Right hindlimb (tissue), 1 donor: ENCODE measurements at regions not wholly inside any gene's neighbourhood (a gene's known extent, or its start where the extent isn't known, plus 50 kb on each side); places are given as distances from the start of the nearest gene placed in this dataset.
A peak's percentile ranks its signal among the peaks of the same experiment; 100 is the strongest.
"Not testable (repeated sequence)": the region's sequence is repeated elsewhere in the genome, so short reads cannot be mapped to it uniquely, and the experiment has no call there.

Source experiments
- DNase-seq: peaks from one replicate; pipeline ENCODE4 v3.0.0-alpha.2; 2018

- DNase-seq: no peak
These were observed 195.7 kb upstream of the IGFBP7 start for GRCh38 chr4:57305836-57306235.

GRCh38 chr4:57303012-57303751, 193.0 kb upstream of the IGFBP7 start:
- no peak for DNase-seq

- DNase-seq: not testable (repeated sequence)
These were observed 190.1 kb upstream of the IGFBP7 start for GRCh38 chr4:57300300-57300699.

GRCh38 chr4:57291911-57292310, 181.7 kb upstream of the IGFBP7 start:
- DNase-seq: no peak

GRCh38 chr4:57287687-57288604, 177.8 kb upstream of the IGFBP7 start:
- no peak for DNase-seq

- no peak for DNase-seq
These were observed 172.7 kb upstream of the IGFBP7 start for GRCh38 chr4:57282933-57283310.

- DNase-seq: no peak
These were observed 170.3 kb upstream of the IGFBP7 start for GRCh38 chr4:57280481-57280880.

GRCh38 chr4:57278780-57279179, 168.6 kb upstream of the IGFBP7 start:
- DNase-seq: no peak

- no peak for DNase-seq
These were observed 163.9 kb upstream of the IGFBP7 start for GRCh38 chr4:57274082-57274481.

GRCh38 chr4:57270346-57270745, 160.2 kb upstream of the IGFBP7 start:
- peak; percentile 62 for DNase-seq

GRCh38 chr4:57265831-57266582, 155.8 kb upstream of the IGFBP7 start:
- DNase-seq: no peak

- DNase-seq: no peak
These were observed 144.6 kb upstream of the IGFBP7 start for GRCh38 chr4:57254754-57255153.

GRCh38 chr4:57249083-57249482, 138.9 kb upstream of the IGFBP7 start:
- DNase-seq: no peak

- DNase-seq: no peak
These were observed 132.9 kb upstream of the IGFBP7 start for GRCh38 chr4:57243076-57243475.

GRCh38 chr4:57234252-57234775, 124.1 kb upstream of the IGFBP7 start:
- DNase-seq: no peak

GRCh38 chr4:57233386-57233785, 123.2 kb upstream of the IGFBP7 start:
- DNase-seq: no peak

- no peak for DNase-seq
These were observed 121.6 kb upstream of the IGFBP7 start for GRCh38 chr4:57231781-57232180.

- DNase-seq: no peak
These were observed 110.5 kb upstream of the IGFBP7 start for GRCh38 chr4:57220734-57221133.

GRCh38 chr4:57220172-57220571, 110.0 kb upstream of the IGFBP7 start:
- DNase-seq: no peak

- no peak for DNase-seq
These were observed 109.2 kb upstream of the IGFBP7 start for GRCh38 chr4:57219431-57219830.

- DNase-seq: peak; percentile 50
These were observed 104.6 kb upstream of the IGFBP7 start for GRCh38 chr4:57214654-57215411.

- no peak for DNase-seq
These were observed 100.9 kb upstream of the IGFBP7 start for GRCh38 chr4:57211131-57211530.
